ENCODE measurements at regions not wholly inside any gene's neighbourhood (a gene's known extent, or its start where the extent isn't known, plus 50 kb on each side); places are given as distances from the start of the nearest gene placed in this dataset.

DNA sequence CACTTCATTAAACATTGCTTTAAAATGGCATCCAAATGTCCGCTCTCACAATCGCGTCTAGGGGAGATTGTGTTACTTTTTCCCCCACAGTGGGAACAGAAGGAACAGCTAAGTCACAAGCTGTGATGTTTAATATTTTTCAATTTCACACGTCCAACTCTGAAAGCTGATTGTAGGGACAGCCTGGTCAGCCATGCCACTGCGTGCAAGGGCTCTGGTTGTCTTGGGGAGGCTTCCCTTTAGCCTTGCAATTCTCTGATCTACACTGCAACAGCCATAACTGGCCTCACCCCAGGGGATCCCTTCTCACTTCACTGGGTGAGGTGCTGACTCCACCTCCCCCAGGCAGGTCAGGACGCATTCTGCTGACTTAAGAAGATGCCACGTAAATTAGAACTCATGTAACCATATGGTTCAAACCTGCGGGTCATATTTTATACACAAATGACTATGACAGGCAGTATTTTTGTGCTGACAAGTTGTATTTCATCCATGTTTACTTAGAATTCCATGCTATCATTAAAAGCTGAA, 425.2 kb upstream of the NFE2L3 start:
- TF ChIP-seq, protein P1, sequence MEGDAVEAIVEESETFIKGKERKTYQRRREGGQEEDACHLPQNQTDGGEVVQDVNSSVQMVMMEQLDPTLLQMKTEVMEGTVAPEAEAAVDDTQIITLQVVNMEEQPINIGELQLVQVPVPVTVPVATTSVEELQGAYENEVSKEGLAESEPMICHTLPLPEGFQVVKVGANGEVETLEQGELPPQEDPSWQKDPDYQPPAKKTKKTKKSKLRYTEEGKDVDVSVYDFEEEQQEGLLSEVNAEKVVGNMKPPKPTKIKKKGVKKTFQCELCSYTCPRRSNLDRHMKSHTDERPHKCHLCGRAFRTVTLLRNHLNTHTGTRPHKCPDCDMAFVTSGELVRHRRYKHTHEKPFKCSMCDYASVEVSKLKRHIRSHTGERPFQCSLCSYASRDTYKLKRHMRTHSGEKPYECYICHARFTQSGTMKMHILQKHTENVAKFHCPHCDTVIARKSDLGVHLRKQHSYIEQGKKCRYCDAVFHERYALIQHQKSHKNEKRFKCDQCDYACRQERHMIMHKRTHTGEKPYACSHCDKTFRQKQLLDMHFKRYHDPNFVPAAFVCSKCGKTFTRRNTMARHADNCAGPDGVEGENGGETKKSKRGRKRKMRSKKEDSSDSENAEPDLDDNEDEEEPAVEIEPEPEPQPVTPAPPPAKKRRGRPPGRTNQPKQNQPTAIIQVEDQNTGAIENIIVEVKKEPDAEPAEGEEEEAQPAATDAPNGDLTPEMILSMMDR (conservative IDR thresholded peaks at IDR 0.05): no peak
- TF ChIP-seq EZH2 (IDR thresholded peaks at IDR 0.05; ENCODE audit: low read depth): no peak
